Brain microvascular endothelial cell (primary cell): ENCODE measurements at regions not wholly inside any gene's neighbourhood (a gene's known extent, or its start where the extent isn't known, plus 50 kb on each side); places are given as distances from the start of the nearest gene placed in this dataset.

Experiments
- DNase-seq: peaks from one replicate; pipeline ENCODE4 v3.0.0-alpha.2; 2020
- H3K27ac ChIP-seq: fragments of 250-450 bp; sonication (Bioruptor Pico); 2 replicates; pipeline ENCODE4 v1.5.1; 2020; ENCODE audit warnings: mild to moderate bottlenecking, moderate library complexity
- H3K27me3 ChIP-seq: fragments of 250-450 bp; sonication (Bioruptor Pico); replicated peaks from 2 replicates; pipeline ENCODE4 v1.5.1; 2020; ENCODE audit warnings: mild to moderate bottlenecking
- H3K36me3 ChIP-seq: fragments of 250-450 bp; sonication (Bioruptor Pico); replicated peaks from 2 replicates; pipeline ENCODE4 v1.5.1; 2020; ENCODE audit warnings: mild to moderate bottlenecking
- H3K4me3 ChIP-seq: 2 replicates; pipeline ENCODE4 v1.5.1; 2011; ENCODE audit warnings: low read depth, mild to moderate bottlenecking, control low read depth, low read length, moderate library complexity
- CTCF ChIP-seq: IDR thresholded peaks from 2 replicates; pipeline ENCODE4 v1.5.1; 2011; ENCODE audit warnings: low read depth, mild to moderate bottlenecking, moderate library complexity, low read length, control low read depth, inconsistent platforms; ENCODE audit errors: missing control alignments
- in situ Hi-C: cut with HindIII; loops from 2 replicates; pipeline ENCODE4 v1.10.0; 2017; ENCODE audit warnings: low sequenced_read_pairs, low pct_ligation_motif_present

GRCh38 chr10:128541926-128542475 is 415.8 kb upstream of the MKI67 start:
- in situ Hi-C loops, result no loop called here
- DNase-seq, result no peak
- TF ChIP-seq CTCF, result no peak
- Histone ChIP-seq H3K4me3 (no peak overlapping the region), H3K36me3 (no peaks in the 10 kb centered on the region), H3K27me3 (no peaks in the 10 kb centered on the region), H3K27ac (no peak overlapping the region)

- H3K4me3 ChIP-seq, result no peak overlapping the region
- H3K27me3 ChIP-seq, result no peaks in the 10 kb centered on the region
- TF ChIP-seq CTCF, result no peak
- no peaks in the 10 kb centered on the region for H3K36me3 ChIP-seq
- in situ Hi-C loops, result no loop called here
- no peak overlapping the region for H3K27ac ChIP-seq
- DNase-seq, result no peak
These were observed 416.4 kb upstream of the MKI67 start for GRCh38 chr10:128542659-128543058.

- TF ChIP-seq CTCF, result no peak
- no peaks in the 10 kb centered on the region for H3K27me3 ChIP-seq
- DNase-seq, result no peak
- in situ Hi-C loops, result no loop called here
- H3K27ac ChIP-seq, result no peak overlapping the region
- H3K36me3 ChIP-seq, result no peaks in the 10 kb centered on the region
- no peak overlapping the region for H3K4me3 ChIP-seq
These were observed 416.9 kb upstream of the MKI67 start for GRCh38 chr10:128543151-128543550.

GRCh38 chr10:128545216-128545615 is 419.0 kb upstream of the MKI67 start:
- Histone ChIP-seq H3K4me3 (no peak overlapping the region), H3K27ac (no peak overlapping the region), H3K36me3 (no peaks in the 10 kb centered on the region), H3K27me3 (no peaks in the 10 kb centered on the region)
- no peak for TF ChIP-seq CTCF
- in situ Hi-C loops, result no loop called here
- DNase-seq, result no peak

GRCh38 chr10:128546651-128547165 is 420.5 kb upstream of the MKI67 start:
- no peak for TF ChIP-seq CTCF
- Histone ChIP-seq H3K27me3 (no peaks in the 10 kb centered on the region), H3K27ac (no peak overlapping the region)

GRCh38 chr10:128549101-128549608 is 422.9 kb upstream of the MKI67 start:
- no peaks in the 10 kb centered on the region for H3K36me3 ChIP-seq
- TF ChIP-seq CTCF, result no peak
- no peak overlapping the region for H3K27ac ChIP-seq
- no peaks in the 10 kb centered on the region for H3K27me3 ChIP-seq
- H3K4me3 ChIP-seq, result no peak overlapping the region
- in situ Hi-C loops, result no loop called here
- DNase-seq, result no peak

More at GRCh38 chr10:128546651-128547165, 420.5 kb upstream of the MKI67 start:
- no peaks in the 10 kb centered on the region for H3K36me3 ChIP-seq
- DNase-seq, result no peak
- in situ Hi-C loops, result no loop called here
- no peak overlapping the region for H3K4me3 ChIP-seq
